ENCODE measurements at regions not wholly inside any gene's neighbourhood (a gene's known extent, or its start where the extent isn't known, plus 50 kb on each side); places are given as distances from the start of the nearest gene placed in this dataset.

DNA sequence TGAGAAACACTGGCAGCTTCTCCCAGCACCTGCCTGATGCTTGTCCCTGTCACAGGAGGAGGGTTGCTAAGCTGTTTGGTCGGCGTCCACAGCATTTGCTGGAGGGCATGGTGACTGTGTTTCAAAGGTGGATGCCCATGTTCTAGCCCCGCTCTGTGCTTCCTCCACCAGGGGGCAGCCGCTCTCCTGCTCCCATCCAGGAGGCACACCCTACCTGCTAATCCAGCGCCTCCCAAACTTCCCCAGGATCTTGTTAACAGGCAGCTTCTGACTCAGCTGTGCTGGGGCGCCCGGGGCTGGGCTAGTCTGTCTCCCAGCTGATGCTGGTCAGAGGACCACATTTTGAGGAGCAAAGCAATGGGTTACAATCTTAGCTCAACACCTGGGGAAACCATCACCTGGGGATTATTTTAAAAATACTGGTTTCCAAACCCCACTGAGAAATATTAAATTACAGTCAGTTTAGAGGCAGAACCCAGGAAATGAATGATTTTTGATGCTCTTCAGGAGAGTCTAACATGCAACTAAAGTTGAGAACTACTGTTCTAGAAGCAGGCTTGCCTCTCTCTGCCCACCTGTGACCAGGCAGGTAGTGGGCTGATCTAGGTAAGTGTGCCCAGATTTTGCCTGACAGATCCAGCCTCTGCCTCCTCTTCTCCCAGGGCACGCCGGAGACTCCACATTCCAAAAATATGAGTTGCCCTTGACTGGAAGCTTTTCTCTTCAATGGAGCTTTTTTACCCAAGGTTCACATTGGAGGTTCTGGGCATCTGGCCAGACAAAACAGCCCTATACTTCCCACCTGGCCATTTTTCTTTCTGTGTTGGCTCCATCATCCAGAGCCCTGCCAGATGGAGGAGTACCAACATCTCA lies 92.7 kb upstream of the GPR26 start:
- TF ChIP-seq POLR2A (IDR thresholded peaks at IDR 0.05; ENCODE audit: control extremely low read depth in 1 of 2, low read depth in 2 of 2, low read length in 2 of 2) (no peak), POLR2AphosphoS5 (IDR thresholded peaks at IDR 0.05; ENCODE audit: low read depth, low read length) (no peak), BCL11A (IDR thresholded peaks at IDR 0.05; ENCODE audit: low read depth in 2 of 2, low read length in 2 of 2) (no peak), EZH2 (IDR thresholded peaks at IDR 0.05; ENCODE audit: low read depth, low read length, severe bottlenecking) (no peak), JUND (IDR thresholded peaks at IDR 0.05; ENCODE audit: low read length) (no peak), TAF1 (IDR thresholded peaks at IDR 0.05; ENCODE audit: low read depth, low read length) (no peak), CBX8 (IDR thresholded peaks at IDR 0.05; ENCODE audit: borderline replicate concordance, low read depth, low read length) (no peak), RAD21 (IDR thresholded peaks at IDR 0.05 in 1 of 2, conservative IDR thresholded peaks at IDR 0.05 in 1 of 2; ENCODE audit: low read depth in 2 of 2, low read length in 2 of 2) (peak; percentile 76 to 83), POU5F1 (IDR thresholded peaks at IDR 0.05; ENCODE audit: low read depth, low read length) (no peak)
- TF ChIP-seq, protein P1, sequence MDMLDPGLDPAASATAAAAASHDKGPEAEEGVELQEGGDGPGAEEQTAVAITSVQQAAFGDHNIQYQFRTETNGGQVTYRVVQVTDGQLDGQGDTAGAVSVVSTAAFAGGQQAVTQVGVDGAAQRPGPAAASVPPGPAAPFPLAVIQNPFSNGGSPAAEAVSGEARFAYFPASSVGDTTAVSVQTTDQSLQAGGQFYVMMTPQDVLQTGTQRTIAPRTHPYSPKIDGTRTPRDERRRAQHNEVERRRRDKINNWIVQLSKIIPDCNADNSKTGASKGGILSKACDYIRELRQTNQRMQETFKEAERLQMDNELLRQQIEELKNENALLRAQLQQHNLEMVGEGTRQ (IDR thresholded peaks at IDR 0.05; ENCODE audit: low read length), result no peak
- TF ChIP-seq, protein P2, sequence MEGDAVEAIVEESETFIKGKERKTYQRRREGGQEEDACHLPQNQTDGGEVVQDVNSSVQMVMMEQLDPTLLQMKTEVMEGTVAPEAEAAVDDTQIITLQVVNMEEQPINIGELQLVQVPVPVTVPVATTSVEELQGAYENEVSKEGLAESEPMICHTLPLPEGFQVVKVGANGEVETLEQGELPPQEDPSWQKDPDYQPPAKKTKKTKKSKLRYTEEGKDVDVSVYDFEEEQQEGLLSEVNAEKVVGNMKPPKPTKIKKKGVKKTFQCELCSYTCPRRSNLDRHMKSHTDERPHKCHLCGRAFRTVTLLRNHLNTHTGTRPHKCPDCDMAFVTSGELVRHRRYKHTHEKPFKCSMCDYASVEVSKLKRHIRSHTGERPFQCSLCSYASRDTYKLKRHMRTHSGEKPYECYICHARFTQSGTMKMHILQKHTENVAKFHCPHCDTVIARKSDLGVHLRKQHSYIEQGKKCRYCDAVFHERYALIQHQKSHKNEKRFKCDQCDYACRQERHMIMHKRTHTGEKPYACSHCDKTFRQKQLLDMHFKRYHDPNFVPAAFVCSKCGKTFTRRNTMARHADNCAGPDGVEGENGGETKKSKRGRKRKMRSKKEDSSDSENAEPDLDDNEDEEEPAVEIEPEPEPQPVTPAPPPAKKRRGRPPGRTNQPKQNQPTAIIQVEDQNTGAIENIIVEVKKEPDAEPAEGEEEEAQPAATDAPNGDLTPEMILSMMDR (IDR thresholded peaks at IDR 0.05; ENCODE audit: control extremely low read depth in 1 of 3, insufficient read depth in 1 of 3, low read depth in 1 of 3, low read length in 3 of 3), result peak; percentile 92 to 99 (median 97)
- TF ChIP-seq, protein P3, sequence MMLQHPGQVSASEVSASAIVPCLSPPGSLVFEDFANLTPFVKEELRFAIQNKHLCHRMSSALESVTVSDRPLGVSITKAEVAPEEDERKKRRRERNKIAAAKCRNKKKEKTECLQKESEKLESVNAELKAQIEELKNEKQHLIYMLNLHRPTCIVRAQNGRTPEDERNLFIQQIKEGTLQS (IDR thresholded peaks at IDR 0.05; ENCODE audit: insufficient read depth, low read depth, low read length), result no peak

Measured in H1 (cell line).